ENCODE measurements at regions not wholly inside any gene's neighbourhood (a gene's known extent, or its start where the extent isn't known, plus 50 kb on each side); places are given as distances from the start of the nearest gene placed in this dataset.

- H3K27me3 ChIP-seq (ENCODE audit: low read depth, low read length), result no peaks in the 10 kb centered on the region
- H3K4me3 ChIP-seq (ENCODE audit: low read length), result no peak overlapping the region
- H3K4me1 ChIP-seq (ENCODE audit: low read length), result no peaks in the 10 kb centered on the region
- H2AFZ ChIP-seq (ENCODE audit: low read depth, low read length), result no peak overlapping the region
- TF ChIP-seq CTCF (IDR thresholded peaks at IDR 0.05; ENCODE audit: low read depth, low read length) (no peak), EZH2phosphoT487 (IDR thresholded peaks at IDR 0.05; ENCODE audit: low read depth) (no peak)
- no peak overlapping the region for H3K4me2 ChIP-seq (ENCODE audit: low read length)
- H3K36me3 ChIP-seq (replicated peaks; ENCODE audit: low read depth, low read length), result no peaks in the 10 kb centered on the region
- H3K27ac ChIP-seq (ENCODE audit: low read length), result no peak overlapping the region
- no peak overlapping the region for H3K9ac ChIP-seq (ENCODE audit: low read length)
- H3K79me2 ChIP-seq (ENCODE audit: low read length), result no peaks in the 10 kb centered on the region
- no peaks in the 10 kb centered on the region for H4K20me1 ChIP-seq (ENCODE audit: insufficient read depth, low read length)
- H3K9me3 ChIP-seq (ENCODE audit: insufficient read depth, low read length), result no peaks in the 10 kb centered on the region
Measured at GRCh38 chrX:121781991-121782390, 734.6 kb downstream of the GLUD2 start.

GRCh38 chrX:121782544-121782943, 735.1 kb downstream of the GLUD2 start:
- H3K4me1 ChIP-seq (ENCODE audit: low read length), result no peaks in the 10 kb centered on the region
- H3K79me2 ChIP-seq (ENCODE audit: low read length), result no peaks in the 10 kb centered on the region
- H3K9ac ChIP-seq (ENCODE audit: low read length), result no peak overlapping the region
- no peaks in the 10 kb centered on the region for H3K9me3 ChIP-seq (ENCODE audit: insufficient read depth, low read length)
- no peak overlapping the region for H3K4me3 ChIP-seq (ENCODE audit: low read length)
- H3K36me3 ChIP-seq (replicated peaks; ENCODE audit: low read depth, low read length), result no peaks in the 10 kb centered on the region
- H2AFZ ChIP-seq (ENCODE audit: low read depth, low read length), result no peak overlapping the region
- H3K27me3 ChIP-seq (ENCODE audit: low read depth, low read length), result no peaks in the 10 kb centered on the region
- TF ChIP-seq CTCF (IDR thresholded peaks at IDR 0.05; ENCODE audit: low read depth, low read length) (no peak), EZH2phosphoT487 (IDR thresholded peaks at IDR 0.05; ENCODE audit: low read depth) (no peak)
- H3K4me2 ChIP-seq (ENCODE audit: low read length), result no peak overlapping the region
- no peaks in the 10 kb centered on the region for H4K20me1 ChIP-seq (ENCODE audit: insufficient read depth, low read length)
- no peak overlapping the region for H3K27ac ChIP-seq (ENCODE audit: low read length)

- Histone ChIP-seq H4K20me1 (ENCODE audit: insufficient read depth, low read length) (no peaks in the 10 kb centered on the region), H3K4me2 (ENCODE audit: low read length) (no peak overlapping the region), H2AFZ (ENCODE audit: low read depth, low read length) (no peak overlapping the region), H3K27ac (ENCODE audit: low read length) (no peak overlapping the region), H3K27me3 (ENCODE audit: low read depth, low read length) (no peaks in the 10 kb centered on the region), H3K4me3 (ENCODE audit: low read length) (no peak overlapping the region), H3K79me2 (ENCODE audit: low read length) (no peaks in the 10 kb centered on the region), H3K4me1 (ENCODE audit: low read length) (no peaks in the 10 kb centered on the region), H3K36me3 (replicated peaks; ENCODE audit: low read depth, low read length) (no peaks in the 10 kb centered on the region), H3K9ac (ENCODE audit: low read length) (no peak overlapping the region), H3K9me3 (ENCODE audit: insufficient read depth, low read length) (no peaks in the 10 kb centered on the region)
- no peak for TF ChIP-seq EZH2phosphoT487 (IDR thresholded peaks at IDR 0.05; ENCODE audit: low read depth)
Measured at GRCh38 chrX:121782976-121783375, 735.6 kb downstream of the GLUD2 start.

- H2AFZ ChIP-seq (ENCODE audit: low read depth, low read length), result no peak overlapping the region
Measured at GRCh38 chrX:121802881-121803412, 755.5 kb downstream of the GLUD2 start.

More at GRCh38 chrX:121802881-121803412, 755.5 kb downstream of the GLUD2 start:
- Histone ChIP-seq H3K36me3 (replicated peaks; ENCODE audit: low read depth, low read length) (no peaks in the 10 kb centered on the region), H3K27ac (ENCODE audit: low read length) (no peak overlapping the region), H3K27me3 (ENCODE audit: low read depth, low read length) (no peaks in the 10 kb centered on the region), H3K9me3 (ENCODE audit: insufficient read depth, low read length) (no peaks in the 10 kb centered on the region), H3K79me2 (ENCODE audit: low read length) (no peaks in the 10 kb centered on the region), H3K4me1 (ENCODE audit: low read length) (no peaks in the 10 kb centered on the region), H3K9ac (ENCODE audit: low read length) (no peak overlapping the region), H3K4me3 (ENCODE audit: low read length) (no peak overlapping the region), H3K4me2 (ENCODE audit: low read length) (no peak overlapping the region), H4K20me1 (ENCODE audit: insufficient read depth, low read length) (no peaks in the 10 kb centered on the region)
- TF ChIP-seq CTCF (IDR thresholded peaks at IDR 0.05; ENCODE audit: low read depth, low read length) (no peak), EZH2phosphoT487 (IDR thresholded peaks at IDR 0.05; ENCODE audit: low read depth) (no peak)
